ENCODE measurements at regions not wholly inside any gene's neighbourhood (a gene's known extent, or its start where the extent isn't known, plus 50 kb on each side); places are given as distances from the start of the nearest gene placed in this dataset.

GRCh38 chr2:65834062-65834461 is 401.7 kb upstream of the SPRED2 start:
- DNase-seq (ENCODE audit: low read depth), result no peak
- TF ChIP-seq CTCF (IDR thresholded peaks at IDR 0.05; ENCODE audit: control insufficient read depth, extremely low read depth, insufficient read depth), result no peak
- H3K4me3 ChIP-seq (ENCODE audit: low read depth, low read length), result no peak overlapping the region

GRCh38 chr2:65831509-65831908 is 399.1 kb upstream of the SPRED2 start:
- no peak for DNase-seq (ENCODE audit: low read depth)
- no peak for TF ChIP-seq CTCF (IDR thresholded peaks at IDR 0.05; ENCODE audit: control insufficient read depth, extremely low read depth, insufficient read depth)
- no peak overlapping the region for H3K4me3 ChIP-seq (ENCODE audit: low read depth, low read length)

- no peak for DNase-seq (ENCODE audit: low read depth)
- no peak for TF ChIP-seq CTCF (IDR thresholded peaks at IDR 0.05; ENCODE audit: control insufficient read depth, extremely low read depth, insufficient read depth)
- no peak overlapping the region for H3K4me3 ChIP-seq (ENCODE audit: low read depth, low read length)
These were observed 394.2 kb upstream of the SPRED2 start for GRCh38 chr2:65826567-65826966.

- H3K4me3 ChIP-seq (ENCODE audit: low read depth, low read length), result no peak overlapping the region
- no peak for TF ChIP-seq CTCF (IDR thresholded peaks at IDR 0.05; ENCODE audit: control insufficient read depth, extremely low read depth, insufficient read depth)
- no peak for DNase-seq (ENCODE audit: low read depth)
These were observed 391.1 kb upstream of the SPRED2 start for GRCh38 chr2:65823511-65823910.

- no peak overlapping the region for H3K4me3 ChIP-seq (ENCODE audit: low read depth, low read length)
- DNase-seq (ENCODE audit: low read depth), result no peak
- no peak for TF ChIP-seq CTCF (IDR thresholded peaks at IDR 0.05; ENCODE audit: control insufficient read depth, extremely low read depth, insufficient read depth)
These were observed 388.1 kb upstream of the SPRED2 start for GRCh38 chr2:65820454-65820853.

GRCh38 chr2:65819963-65820362 is 387.6 kb upstream of the SPRED2 start:
- no peak for TF ChIP-seq CTCF (IDR thresholded peaks at IDR 0.05; ENCODE audit: control insufficient read depth, extremely low read depth, insufficient read depth)
- no peak for DNase-seq (ENCODE audit: low read depth)

GRCh38 chr2:65818873-65819451 is 386.6 kb upstream of the SPRED2 start:
- TF ChIP-seq CTCF (IDR thresholded peaks at IDR 0.05; ENCODE audit: control insufficient read depth, extremely low read depth, insufficient read depth), result no peak
- H3K4me3 ChIP-seq (ENCODE audit: low read depth, low read length), result no peak overlapping the region
- DNase-seq (ENCODE audit: low read depth), result no peak

More at GRCh38 chr2:65819963-65820362, 387.6 kb upstream of the SPRED2 start:
- H3K4me3 ChIP-seq (ENCODE audit: low read depth, low read length), result no peak overlapping the region

All from LNCaP clone FGC (cell line).